ENCODE measurements at regions not wholly inside any gene's neighbourhood (a gene's known extent, or its start where the extent isn't known, plus 50 kb on each side); places are given as distances from the start of the nearest gene placed in this dataset.

GRCh38 chr2:126822115-126822514 is 76.6 kb upstream of the TEX51 start:
- no peak overlapping the region for H3K4me3 ChIP-seq (ENCODE audit: low read depth, low read length)
- TF ChIP-seq CTCF (IDR thresholded peaks at IDR 0.05; ENCODE audit: insufficient read depth, low read length, missing control alignments) = no peak
- CTCF ChIA-PET = no interaction called here
- POLR2A ChIA-PET = no interaction called here
- no peak for DNase-seq (ENCODE audit: low read depth, low spot score)

GRCh38 chr2:126822921-126823320 is 75.8 kb upstream of the TEX51 start:
- ChIA-PET CTCF (no interaction called here), POLR2A (no interaction called here)
- H3K4me3 ChIP-seq (ENCODE audit: low read depth, low read length) = no peak overlapping the region
- no peak for TF ChIP-seq CTCF (IDR thresholded peaks at IDR 0.05; ENCODE audit: insufficient read depth, low read length, missing control alignments)
- no peak for DNase-seq (ENCODE audit: low read depth, low spot score)

- TF ChIP-seq CTCF (IDR thresholded peaks at IDR 0.05; ENCODE audit: insufficient read depth, low read length, missing control alignments) = no peak
- DNase-seq (ENCODE audit: low read depth, low spot score) = no peak
- POLR2A ChIA-PET = no interaction called here
- CTCF ChIA-PET = no interaction called here
- H3K4me3 ChIP-seq (ENCODE audit: low read depth, low read length) = no peak overlapping the region
These were observed 74.7 kb upstream of the TEX51 start for GRCh38 chr2:126823951-126824350.

GRCh38 chr2:126824663-126825062 is 74.0 kb upstream of the TEX51 start:
- ChIA-PET POLR2A (no interaction called here), CTCF (no interaction called here)
- no peak for TF ChIP-seq CTCF (IDR thresholded peaks at IDR 0.05; ENCODE audit: insufficient read depth, low read length, missing control alignments)
- no peak for DNase-seq (ENCODE audit: low read depth, low spot score)
- H3K4me3 ChIP-seq (ENCODE audit: low read depth, low read length) = no peak overlapping the region

- no peak overlapping the region for H3K4me3 ChIP-seq (ENCODE audit: low read depth, low read length)
- no peak for TF ChIP-seq CTCF (IDR thresholded peaks at IDR 0.05; ENCODE audit: insufficient read depth, low read length, missing control alignments)
- ChIA-PET CTCF (no interaction called here), POLR2A (no interaction called here)
- DNase-seq (ENCODE audit: low read depth, low spot score) = no peak
These were observed 73.4 kb upstream of the TEX51 start for GRCh38 chr2:126825316-126825715.

GRCh38 chr2:126826491-126826890 is 72.2 kb upstream of the TEX51 start:
- DNase-seq (ENCODE audit: low read depth, low spot score) = no peak
- ChIA-PET CTCF (no interaction called here), POLR2A (no interaction called here)
- no peak overlapping the region for H3K4me3 ChIP-seq (ENCODE audit: low read depth, low read length)
- TF ChIP-seq CTCF (IDR thresholded peaks at IDR 0.05; ENCODE audit: insufficient read depth, low read length, missing control alignments) = no peak
